Upper lobe of left lung (tissue), 6 donors: ENCODE measurements at regions not wholly inside any gene's neighbourhood (a gene's known extent, or its start where the extent isn't known, plus 50 kb on each side); places are given as distances from the start of the nearest gene placed in this dataset.

Experiments used
- ATAC-seq, 2 donors: fragments of 200-7000 bp; cut with Tn5 transposase; one replicate each; pipeline ENCODE4 v1.9.1; 2022; ENCODE audit warnings: mild to moderate bottlenecking in 2 of 2, moderate library complexity in 2 of 2; ENCODE audit not compliant: low FRiP score in 2 of 2
- DNase-seq, 2 donors: peaks; one replicate each; pipeline ENCODE4 v3.0.0-alpha.2; 2019 to 2020
- H3K27ac ChIP-seq, 4 donors: fragments of 200-600 bp; sonication (generic); one replicate each; pipeline ENCODE4 v1.5.1; 2016 to 2019
- H3K27me3 ChIP-seq, 4 donors: fragments of 200-600 bp; sonication (generic); one replicate each; pipeline ENCODE4 v1.5.1; 2017 to 2019
- H3K36me3 ChIP-seq, 4 donors: fragments of 200-600 bp; sonication (generic); one replicate each; pipeline ENCODE4 v1.5.1; 2016 to 2019
- H3K4me1 ChIP-seq, 4 donors: fragments of 200-600 bp; sonication (generic); one replicate each; pipeline ENCODE4 v1.5.1; 2018 to 2019
- H3K4me3 ChIP-seq, 4 donors: fragments of 200-600 bp; sonication (generic); one replicate each; pipeline ENCODE4 v1.5.1; 2017 to 2019; ENCODE audit warnings: mild to moderate bottlenecking in 2 of 4, moderate library complexity in 1 of 4
- H3K9me3 ChIP-seq, 4 donors: fragments of 200-600 bp; sonication (generic); one replicate each; pipeline ENCODE4 v1.5.1; 2018 to 2019
- EP300 ChIP-seq, 4 donors: sonication (generic); formaldehyde crosslinking; IDR thresholded peaks; one replicate each; pipeline ENCODE4 v1.5.1; 2017; ENCODE audit warnings: antibody characterized with exemption in 4 of 4, control low read depth in 2 of 4
- POLR2A ChIP-seq, 4 donors: fragments of 450-650 bp; IDR thresholded peaks; one replicate each; pipeline ENCODE4 v1.5.1; 2016 to 2017; ENCODE audit warnings: antibody characterized with exemption in 4 of 4, mild to moderate bottlenecking in 2 of 4
- POLR2AphosphoS5 ChIP-seq, 2 donors: sonication (generic); formaldehyde crosslinking; IDR thresholded peaks; one replicate each; pipeline ENCODE4 v1.5.1; 2017; ENCODE audit warnings: antibody characterized with exemption in 2 of 2
- WGBS, 2 donors: methylation state at CpG; one replicate each; pipeline ENCODE4 v1.1.5; 2017 to 2018; 5-methylcytosine and 5-hydroxymethylcytosine counted together
- TF ChIP-seq, protein P1 (sequence below), 6 experiments: fragments of 450-650 bp in 4 of 6; fragments of 200-600 bp in 2 of 6; sonication (generic) in 2 of 6; IDR thresholded peaks; one replicate each; pipeline ENCODE4 v1.5.1; 2016 to 2019; ENCODE audit warnings: antibody characterized with exemption in 6 of 6
- donor health status: DM: no; HTN: no; CAD: no; lungs with moderate emphysema.
- donor health status: DM: no; HTN: yes; CAD: no; lungs with severe emphysema.

DNA sequence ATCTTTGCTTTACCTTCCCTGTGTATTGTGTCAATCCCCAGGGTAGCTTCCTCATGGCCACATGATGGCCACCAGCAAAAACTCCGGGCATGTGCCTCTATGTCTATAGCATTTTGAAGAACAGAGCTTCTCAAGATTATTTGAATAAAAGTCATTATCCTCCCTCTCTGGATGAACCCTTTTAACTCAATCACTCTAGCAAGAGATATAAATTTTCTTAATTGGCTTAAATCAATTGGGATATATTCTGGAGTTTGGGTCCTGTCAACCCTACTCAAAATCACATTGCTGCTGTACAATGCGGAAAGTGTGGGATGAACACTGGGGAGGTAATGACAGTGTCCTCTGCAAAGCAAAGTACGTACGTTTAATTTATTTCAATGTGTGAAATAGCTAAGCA, 370.6 kb upstream of the LRRC3B start:
- Histone ChIP-seq H3K9me3 (no peaks in the 10 kb centered on the region), H3K36me3 (no peaks in the 10 kb centered on the region), H3K4me3 (no peak overlapping the region), H3K27ac (no peak overlapping the region), H3K4me1 (no peaks in the 10 kb centered on the region), H3K27me3 (no peaks in the 10 kb centered on the region)
- ATAC-seq, result no peak
- TF ChIP-seq POLR2A (IDR thresholded peaks at IDR 0.05), result no peak
- no peak for TF ChIP-seq EP300 (IDR thresholded peaks at IDR 0.05)
- TF ChIP-seq POLR2AphosphoS5 (IDR thresholded peaks at IDR 0.05), result no peak
- TF ChIP-seq, protein P1, sequence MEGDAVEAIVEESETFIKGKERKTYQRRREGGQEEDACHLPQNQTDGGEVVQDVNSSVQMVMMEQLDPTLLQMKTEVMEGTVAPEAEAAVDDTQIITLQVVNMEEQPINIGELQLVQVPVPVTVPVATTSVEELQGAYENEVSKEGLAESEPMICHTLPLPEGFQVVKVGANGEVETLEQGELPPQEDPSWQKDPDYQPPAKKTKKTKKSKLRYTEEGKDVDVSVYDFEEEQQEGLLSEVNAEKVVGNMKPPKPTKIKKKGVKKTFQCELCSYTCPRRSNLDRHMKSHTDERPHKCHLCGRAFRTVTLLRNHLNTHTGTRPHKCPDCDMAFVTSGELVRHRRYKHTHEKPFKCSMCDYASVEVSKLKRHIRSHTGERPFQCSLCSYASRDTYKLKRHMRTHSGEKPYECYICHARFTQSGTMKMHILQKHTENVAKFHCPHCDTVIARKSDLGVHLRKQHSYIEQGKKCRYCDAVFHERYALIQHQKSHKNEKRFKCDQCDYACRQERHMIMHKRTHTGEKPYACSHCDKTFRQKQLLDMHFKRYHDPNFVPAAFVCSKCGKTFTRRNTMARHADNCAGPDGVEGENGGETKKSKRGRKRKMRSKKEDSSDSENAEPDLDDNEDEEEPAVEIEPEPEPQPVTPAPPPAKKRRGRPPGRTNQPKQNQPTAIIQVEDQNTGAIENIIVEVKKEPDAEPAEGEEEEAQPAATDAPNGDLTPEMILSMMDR (IDR thresholded peaks at IDR 0.05), result no peak
- no peak for DNase-seq
- WGBS, 2 donors, result 87 to 94% methylated on average over 4 of the region's 4 CpGs

DNA sequence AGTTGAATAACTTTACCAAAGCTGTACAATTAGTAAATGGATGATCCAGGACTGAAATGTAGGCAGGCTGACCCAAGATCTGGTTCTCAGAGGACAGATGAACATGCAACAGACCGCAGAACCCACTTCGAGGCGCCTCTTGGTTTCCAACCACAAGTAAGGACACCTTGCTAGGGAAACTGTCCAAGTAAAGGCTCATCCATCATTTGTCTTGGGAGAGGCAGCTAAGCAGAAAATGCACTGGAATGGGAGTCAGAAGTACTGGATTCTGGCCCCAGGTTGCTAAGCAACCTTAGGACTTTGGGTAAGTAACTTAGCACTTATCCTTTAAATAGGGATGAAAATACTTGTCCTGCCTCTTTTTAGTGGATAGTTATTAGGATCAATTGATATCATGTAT, 366.3 kb upstream of the LRRC3B start:
- no peak for TF ChIP-seq EP300 (IDR thresholded peaks at IDR 0.05)
- TF ChIP-seq POLR2A (IDR thresholded peaks at IDR 0.05), result no peak
- TF ChIP-seq, protein P1 (IDR thresholded peaks at IDR 0.05), result no peak
- TF ChIP-seq POLR2AphosphoS5 (IDR thresholded peaks at IDR 0.05), result no peak
- Histone ChIP-seq H3K36me3 (no peaks in the 10 kb centered on the region), H3K27ac (no peak overlapping the region), H3K9me3 (no peaks in the 10 kb centered on the region), H3K4me1 (no peaks in the 10 kb centered on the region), H3K27me3 (no peaks in the 10 kb centered on the region), H3K4me3 (no peak overlapping the region)
- DNase-seq, result no peak
- WGBS, 2 donors, result 95 to 100% methylated on average over 3 of the region's 3 CpGs
- ATAC-seq, result no peak

DNA sequence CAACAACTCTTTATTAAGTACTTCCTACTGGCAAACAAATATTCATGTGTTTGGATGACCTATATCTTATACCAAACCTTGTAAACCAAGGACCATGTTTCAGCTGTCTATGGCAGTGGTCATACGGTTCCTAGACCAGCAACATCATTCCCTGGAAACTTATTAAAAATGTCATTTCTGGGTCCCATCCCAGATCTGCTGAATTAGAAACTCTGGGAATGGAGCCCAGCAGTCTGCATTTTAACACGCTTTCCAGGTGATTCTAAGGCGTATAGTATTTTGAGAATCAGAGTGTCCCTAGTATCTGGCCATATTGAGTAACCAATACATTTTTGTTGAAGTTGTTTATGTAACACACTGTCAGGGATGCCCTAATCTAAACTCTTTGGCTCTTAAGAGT, 363.4 kb upstream of the LRRC3B start:
- H3K4me3 ChIP-seq, result no peak overlapping the region
- no peaks in the 10 kb centered on the region for H3K36me3 ChIP-seq
- TF ChIP-seq, protein P1 (IDR thresholded peaks at IDR 0.05), result no peak
- TF ChIP-seq POLR2AphosphoS5 (IDR thresholded peaks at IDR 0.05) (no peak), POLR2A (IDR thresholded peaks at IDR 0.05) (no peak), EP300 (IDR thresholded peaks at IDR 0.05) (no peak)
- H3K27ac ChIP-seq, result no peak overlapping the region
- no peak for ATAC-seq
- no peaks in the 10 kb centered on the region for H3K27me3 ChIP-seq
- no peaks in the 10 kb centered on the region for H3K4me1 ChIP-seq
- H3K9me3 ChIP-seq, result no peaks in the 10 kb centered on the region
- no peak for DNase-seq
- WGBS, 2 donors, result 85 to 86% methylated on average over 3 of the region's 3 CpGs

DNA sequence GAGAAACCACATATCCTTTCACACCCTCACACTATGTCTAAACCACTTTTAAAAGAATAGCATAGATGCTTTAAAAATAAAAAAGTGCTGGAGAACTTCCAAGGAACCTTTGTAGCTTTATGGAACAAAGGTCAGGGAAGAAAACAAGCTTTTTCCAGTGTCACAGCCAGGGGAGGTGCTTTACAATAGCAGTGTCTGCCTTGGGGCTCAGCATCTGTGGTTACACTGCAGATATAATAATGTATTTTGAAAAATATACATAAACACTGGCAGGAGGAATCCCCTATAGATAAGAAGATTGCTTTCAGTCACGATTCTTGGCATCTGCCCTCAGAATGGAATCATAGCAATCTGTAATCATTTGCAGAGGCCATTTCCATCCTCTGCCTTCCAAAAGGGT, 362.4 kb upstream of the LRRC3B start:
- H3K27ac ChIP-seq, result no peak overlapping the region
- WGBS, 2 donors, result 18 to 64% methylated on average over 1 of the region's 1 CpG
- no peak for ATAC-seq
- no peaks in the 10 kb centered on the region for H3K27me3 ChIP-seq
- TF ChIP-seq EP300 (IDR thresholded peaks at IDR 0.05) (no peak), POLR2A (IDR thresholded peaks at IDR 0.05) (no peak), POLR2AphosphoS5 (IDR thresholded peaks at IDR 0.05) (no peak)
- TF ChIP-seq, protein P1 (IDR thresholded peaks at IDR 0.05), result no peak
- H3K9me3 ChIP-seq, result no peaks in the 10 kb centered on the region
- H3K36me3 ChIP-seq, result no peaks in the 10 kb centered on the region
- no peak for DNase-seq
- no peaks in the 10 kb centered on the region for H3K4me1 ChIP-seq
- no peak overlapping the region for H3K4me3 ChIP-seq

GRCh38 chr3:26264708-26265107, 357.9 kb upstream of the LRRC3B start:
- Histone ChIP-seq H3K9me3 (no peaks in the 10 kb centered on the region), H3K4me3 (no peak overlapping the region), H3K27ac (no peak overlapping the region), H3K36me3 (no peaks in the 10 kb centered on the region), H3K4me1 (no peaks in the 10 kb centered on the region), H3K27me3 (no peaks in the 10 kb centered on the region)
- no peak for ATAC-seq
- WGBS, 2 donors, result 79 to 80% methylated on average over 4 of the region's 4 CpGs
- TF ChIP-seq EP300 (IDR thresholded peaks at IDR 0.05) (no peak), POLR2A (IDR thresholded peaks at IDR 0.05) (no peak), POLR2AphosphoS5 (IDR thresholded peaks at IDR 0.05) (no peak)
- TF ChIP-seq, protein P1 (IDR thresholded peaks at IDR 0.05), result no peak
- no peak for DNase-seq
